ENCODE measurements at regions not wholly inside any gene's neighbourhood (a gene's known extent, or its start where the extent isn't known, plus 50 kb on each side); places are given as distances from the start of the nearest gene placed in this dataset.

DNA sequence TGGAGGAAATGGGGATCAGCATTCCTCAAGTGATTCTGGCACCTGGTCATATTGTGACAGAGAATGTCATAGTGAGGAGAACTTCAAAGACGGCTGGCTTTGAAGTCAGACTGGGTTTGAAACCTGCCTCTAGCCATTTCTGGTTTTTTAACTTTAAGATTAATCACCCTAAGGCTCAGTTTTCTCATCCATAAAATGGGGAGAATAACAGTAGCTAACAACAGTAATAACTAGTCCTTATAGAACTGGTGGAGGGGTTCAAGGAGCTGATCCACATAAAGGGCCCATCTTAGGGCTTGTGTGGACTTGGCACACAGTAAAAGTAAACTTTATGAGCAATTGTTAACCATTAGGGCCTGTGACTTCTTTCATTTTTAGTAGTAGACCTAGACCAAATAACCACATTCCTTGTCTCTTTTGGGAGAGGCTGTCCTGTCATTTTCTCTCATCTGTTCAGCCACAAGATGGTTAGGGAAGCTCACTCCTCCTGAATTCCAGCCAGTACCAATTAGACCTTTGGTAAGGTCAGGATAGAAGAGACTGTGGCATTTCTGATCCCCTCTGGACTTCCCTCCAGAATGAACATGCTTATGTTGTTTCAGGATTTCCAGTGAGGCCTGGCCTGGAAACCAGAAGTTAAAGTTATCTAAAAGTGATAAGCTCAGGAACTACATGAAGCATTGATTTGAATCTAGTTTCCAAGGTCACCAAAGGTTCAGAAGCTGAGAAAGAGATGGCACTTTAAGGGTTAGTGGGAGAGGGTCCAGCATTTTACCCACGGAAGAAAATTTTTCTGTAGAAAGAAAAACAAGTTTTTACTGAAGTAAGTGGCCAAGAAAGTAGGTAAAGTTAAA lies 159.3 kb upstream of the DPH6 start:
- TF ChIP-seq CTCF (conservative IDR thresholded peaks at IDR 0.05) (no peak), ZFX (IDR thresholded peaks at IDR 0.05) (no peak)

Measured in C4-2B (cell line).